CD14-positive monocyte (primary cell): ENCODE measurements at regions not wholly inside any gene's neighbourhood (a gene's known extent, or its start where the extent isn't known, plus 50 kb on each side); places are given as distances from the start of the nearest gene placed in this dataset.

ENCODE experiments used
- DNase-seq, 3 donors: peaks; one replicate each; pipeline ENCODE4 v3.0.0-alpha.2; 2011 to 2022
- H2AFZ ChIP-seq: 2 replicates; pipeline ENCODE4 v1.6.0; 2012; ENCODE audit warnings: mild to moderate bottlenecking, low read depth, low read length, inconsistent platforms; ENCODE audit not compliant: insufficient read depth, poor library complexity, severe bottlenecking
- H3K27ac ChIP-seq, 2 donors: 1 replicate in 1 of 2; 2 replicates in 1 of 2; pipeline ENCODE4 v1.5.1; 2012 to 2013; ENCODE audit warnings: low read length in 2 of 2, control low read depth in 1 of 2, inconsistent platforms in 1 of 2, low read depth in 1 of 2, mild to moderate bottlenecking in 1 of 2
- H3K27me3 ChIP-seq, 2 donors: one replicate each; pipeline versions ENCODE4 v1.6.0 to v1.6.1; 2011 to 2013; ENCODE audit warnings: low read length in 2 of 2; ENCODE audit not compliant: control insufficient read depth in 2 of 2, insufficient read depth in 2 of 2
- H3K36me3 ChIP-seq, 2 donors: replicated peaks in 1 of 2; 1 replicate in 1 of 2; 2 replicates in 1 of 2; pipeline versions ENCODE4 v1.5.1 to v1.6.1; 2012 to 2013; ENCODE audit warnings: low read length in 2 of 2, control low read depth in 1 of 2, inconsistent platforms in 1 of 2, mild to moderate bottlenecking in 1 of 2; ENCODE audit not compliant: insufficient read depth in 2 of 2, control insufficient read depth in 1 of 2
- H3K4me1 ChIP-seq, 2 donors: 1 replicate in 1 of 2; 2 replicates in 1 of 2; pipeline versions ENCODE4 v1.5.1 to v1.6.1; 2012 to 2013; ENCODE audit warnings: low read length in 2 of 2, control low read depth in 1 of 2, inconsistent platforms in 1 of 2, mild to moderate bottlenecking in 1 of 2, moderate library complexity in 1 of 2; ENCODE audit not compliant: insufficient read depth in 2 of 2, control insufficient read depth in 1 of 2
- H3K4me2 ChIP-seq: replicated peaks from 2 replicates; pipeline ENCODE3; 2012; ENCODE audit warnings: low read length, moderate library complexity, mild to moderate bottlenecking; ENCODE audit not compliant: poor library complexity, severe bottlenecking; ENCODE audit errors: extremely low read depth
- H3K4me3 ChIP-seq, 3 experiments: fragments of 200-600 bp in 1 of 3; sonication (generic) in 1 of 3; replicated peaks in 1 of 3; 1 replicate in 2 of 3; 2 replicates in 1 of 3; pipeline ENCODE4 v1.5.1; 2011 to 2013; ENCODE audit warnings: low read length in 3 of 3, mild to moderate bottlenecking in 3 of 3, control low read depth in 2 of 3, low read depth in 2 of 3, inconsistent platforms in 1 of 3, moderate library complexity in 1 of 3
- H3K79me2 ChIP-seq: 2 replicates; pipeline ENCODE4 v1.6.0; 2012; ENCODE audit warnings: mild to moderate bottlenecking, control low read depth, inconsistent platforms, low read length, moderate library complexity; ENCODE audit not compliant: insufficient read depth
- H3K9ac ChIP-seq: 2 replicates; pipeline ENCODE4 v1.6.0; 2017; ENCODE audit warnings: low read length, mild to moderate bottlenecking; ENCODE audit not compliant: insufficient read depth, poor library complexity, severe bottlenecking
- H3K9me3 ChIP-seq, 2 donors: replicated peaks in 1 of 2; 1 replicate in 1 of 2; 2 replicates in 1 of 2; pipeline versions ENCODE4 v1.5.1 to v1.6.1; 2012 to 2013; ENCODE audit warnings: low read length in 2 of 2, control low read depth in 1 of 2; ENCODE audit not compliant: control insufficient read depth in 1 of 2, insufficient read depth in 1 of 2
- H4K20me1 ChIP-seq: 2 replicates; pipeline ENCODE4 v1.6.0; 2012; ENCODE audit warnings: mild to moderate bottlenecking, low read length, control low read depth, moderate library complexity; ENCODE audit not compliant: insufficient read depth
- H3K27ac Mint-ChIP-seq, 7 donors: one replicate each; pipeline ENCODE4 v1.8.0; 2020; ENCODE audit warnings: mild to moderate bottlenecking in 7 of 7, mixed read lengths in 7 of 7, moderate library complexity in 6 of 7, inconsistent platforms in 2 of 7
- H3K27me3 Mint-ChIP-seq, 3 donors: one replicate each; pipeline ENCODE4 v1.8.0; 2021 to 2022; ENCODE audit warnings: low read depth in 3 of 3, mild to moderate bottlenecking in 3 of 3, mixed read lengths in 3 of 3, moderate library complexity in 3 of 3, inconsistent platforms in 1 of 3
- H3K36me3 Mint-ChIP-seq, 2 donors: one replicate each; pipeline ENCODE4 v1.8.0; 2020; ENCODE audit warnings: mixed read lengths in 2 of 2, inconsistent platforms in 1 of 2, mild to moderate bottlenecking in 1 of 2
- H3K4me1 Mint-ChIP-seq: one replicate; pipeline ENCODE4 v1.8.0; 2020; ENCODE audit warnings: mild to moderate bottlenecking, mixed read lengths
- H3K4me3 Mint-ChIP-seq, 2 donors: one replicate each; pipeline ENCODE4 v1.8.0; 2020; ENCODE audit warnings: mild to moderate bottlenecking in 2 of 2, mixed read lengths in 2 of 2, moderate library complexity in 1 of 2
- H3K9me3 Mint-ChIP-seq, 7 donors: one replicate each; pipeline ENCODE4 v1.8.0; 2020 to 2022; ENCODE audit warnings: mixed read lengths in 7 of 7, mild to moderate bottlenecking in 6 of 7, moderate library complexity in 6 of 7, inconsistent platforms in 2 of 7
- WGBS: methylation state at CpG from one replicate; pipeline ENCODE4 v1.1.5; 2013; ENCODE audit warnings: missing lambda C conversion rate; ENCODE audit not compliant: insufficient coverage; 5-methylcytosine and 5-hydroxymethylcytosine counted together
- intact Hi-C, 2 donors: fragments of 100-400 bp; cut with micrococcal nuclease; formaldehyde crosslinking; loops; one replicate each; pipeline versions ENCODE4 v1.15.0 to v1.15.1; 2023
- TF ChIP-seq, protein P1 (sequence below): fragments of 200-600 bp; IDR thresholded peaks from one replicate; pipeline ENCODE4 v1.8.0; 2022; ENCODE audit warnings: antibody characterized with exemption, mild to moderate bottlenecking

DNA sequence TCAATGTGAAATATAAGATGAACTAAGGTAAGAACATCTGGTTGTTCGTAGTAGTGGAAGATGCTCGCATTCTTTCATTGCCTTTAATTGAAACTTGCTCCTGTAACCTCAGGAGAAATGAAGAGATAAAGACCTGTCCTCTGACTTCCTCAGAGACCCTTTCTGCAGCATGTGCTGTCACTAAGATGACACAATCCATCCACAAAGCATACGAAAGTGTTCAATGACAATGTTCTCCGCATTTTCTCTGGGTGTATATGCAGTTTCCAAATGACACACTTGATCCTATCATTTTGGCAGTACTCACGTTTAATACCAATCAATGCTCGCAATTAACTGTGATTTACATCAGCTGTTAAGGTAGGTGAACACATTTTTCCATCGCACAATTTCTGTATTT, 65.8 kb downstream of the PRL start:
- Histone ChIP-seq H3K36me3 (no peaks in the 10 kb centered on the region), H3K4me3 (no peak overlapping the region), H3K4me1 (no peaks in the 10 kb centered on the region), H3K9ac (no peak overlapping the region), H3K79me2 (no peaks in the 10 kb centered on the region), H3K4me2 (no peak overlapping the region), H3K27ac (no peak overlapping the region), H3K9me3 (no peaks in the 10 kb centered on the region), H3K27me3 (no peaks in the 10 kb centered on the region), H2AFZ (no peak overlapping the region), H4K20me1 (no peaks in the 10 kb centered on the region)
- TF ChIP-seq, protein P1, sequence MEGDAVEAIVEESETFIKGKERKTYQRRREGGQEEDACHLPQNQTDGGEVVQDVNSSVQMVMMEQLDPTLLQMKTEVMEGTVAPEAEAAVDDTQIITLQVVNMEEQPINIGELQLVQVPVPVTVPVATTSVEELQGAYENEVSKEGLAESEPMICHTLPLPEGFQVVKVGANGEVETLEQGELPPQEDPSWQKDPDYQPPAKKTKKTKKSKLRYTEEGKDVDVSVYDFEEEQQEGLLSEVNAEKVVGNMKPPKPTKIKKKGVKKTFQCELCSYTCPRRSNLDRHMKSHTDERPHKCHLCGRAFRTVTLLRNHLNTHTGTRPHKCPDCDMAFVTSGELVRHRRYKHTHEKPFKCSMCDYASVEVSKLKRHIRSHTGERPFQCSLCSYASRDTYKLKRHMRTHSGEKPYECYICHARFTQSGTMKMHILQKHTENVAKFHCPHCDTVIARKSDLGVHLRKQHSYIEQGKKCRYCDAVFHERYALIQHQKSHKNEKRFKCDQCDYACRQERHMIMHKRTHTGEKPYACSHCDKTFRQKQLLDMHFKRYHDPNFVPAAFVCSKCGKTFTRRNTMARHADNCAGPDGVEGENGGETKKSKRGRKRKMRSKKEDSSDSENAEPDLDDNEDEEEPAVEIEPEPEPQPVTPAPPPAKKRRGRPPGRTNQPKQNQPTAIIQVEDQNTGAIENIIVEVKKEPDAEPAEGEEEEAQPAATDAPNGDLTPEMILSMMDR: no peak
- H3K27ac Mint-ChIP-seq: no peak overlapping the region
- H3K9me3 Mint-ChIP-seq: peaks cover 2 to 11% (median 6%) of the 10 kb centered on the region in 7 donors
- no peak overlapping the region for H3K4me3 Mint-ChIP-seq
- H3K4me1 Mint-ChIP-seq: no peaks in the 10 kb centered on the region
- DNase-seq: no peak
- WGBS: 75% methylated on average over 2 of the region's 7 CpGs
- intact Hi-C loops: no loop called here
- peaks cover 0 to 3% (median 0%) of the 10 kb centered on the region in 3 donors for H3K27me3 Mint-ChIP-seq
- no peaks in the 10 kb centered on the region for H3K36me3 Mint-ChIP-seq

DNA sequence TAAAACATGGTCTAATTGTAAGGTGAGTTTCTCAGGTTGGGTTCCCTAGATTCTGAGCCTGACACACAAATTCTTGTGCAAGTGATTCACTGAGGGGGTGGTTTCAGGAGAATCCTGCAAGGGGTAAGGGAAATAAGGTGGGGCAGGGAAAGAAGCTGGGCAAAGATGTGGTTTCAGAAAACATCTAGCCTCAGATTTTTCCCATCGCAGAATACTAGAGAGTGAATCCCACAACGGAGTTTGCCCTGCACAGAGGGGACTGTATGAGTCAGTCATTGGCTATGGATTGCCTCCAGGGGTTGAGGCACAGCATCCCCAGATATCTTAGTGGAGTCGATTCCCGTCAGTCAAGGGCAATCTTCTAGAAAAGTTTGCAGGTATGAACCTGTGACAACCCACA, 65.2 kb downstream of the PRL start:
- DNase-seq: no peak
- 100% methylated on average over 1 of the region's 4 CpGs for WGBS
- no peak overlapping the region for H3K9ac ChIP-seq
- H3K4me3 ChIP-seq: no peak overlapping the region
- H3K9me3 ChIP-seq: peaks cover 0 to 5% of the 10 kb centered on the region in 2 donors
- H3K9me3 Mint-ChIP-seq: peaks cover 2 to 11% (median 4%) of the 10 kb centered on the region in 7 donors
- no peak overlapping the region for H3K27ac Mint-ChIP-seq
- intact Hi-C loops: no loop called here
- no peaks in the 10 kb centered on the region for H3K4me1 ChIP-seq
- H4K20me1 ChIP-seq: no peaks in the 10 kb centered on the region
- no peak overlapping the region for H3K27ac ChIP-seq
- H3K4me2 ChIP-seq: no peak overlapping the region
- H3K36me3 Mint-ChIP-seq: no peaks in the 10 kb centered on the region
- no peaks in the 10 kb centered on the region for H3K79me2 ChIP-seq
- H2AFZ ChIP-seq: no peak overlapping the region
- H3K4me1 Mint-ChIP-seq: no peaks in the 10 kb centered on the region
- peaks cover 0 to 3% (median 0%) of the 10 kb centered on the region in 3 donors for H3K27me3 Mint-ChIP-seq
- TF ChIP-seq, protein P1: no peak
- no peaks in the 10 kb centered on the region for H3K36me3 ChIP-seq
- H3K27me3 ChIP-seq: no peaks in the 10 kb centered on the region
- H3K4me3 Mint-ChIP-seq: no peak overlapping the region
